Mammary epithelial cell (primary cell): ENCODE measurements at regions not wholly inside any gene's neighbourhood (a gene's known extent, or its start where the extent isn't known, plus 50 kb on each side); places are given as distances from the start of the nearest gene placed in this dataset.

Source experiments
- EZH2 ChIP-seq: IDR thresholded peaks from 2 replicates; pipeline ENCODE4 v1.6.1; 2012; ENCODE audit warnings: low read length, inconsistent platforms, borderline replicate concordance
- TF ChIP-seq, protein P1 (sequence below), 2 donors: IDR thresholded peaks in 1 of 2; conservative IDR thresholded peaks in 1 of 2; 2 replicates each; pipeline ENCODE4 v1.5.1; 2011 to 2012; ENCODE audit warnings: inconsistent platforms in 2 of 2, low read length in 2 of 2, mild to moderate bottlenecking in 2 of 2, control low read depth in 1 of 2, low read depth in 1 of 2; ENCODE audit not compliant: insufficient read depth in 1 of 2; ENCODE audit errors: extremely low read depth in 1 of 2

GRCh38 chr6:105902401-105903031 lies 183.6 kb upstream of the PRDM1 start:
- TF ChIP-seq, protein P1, sequence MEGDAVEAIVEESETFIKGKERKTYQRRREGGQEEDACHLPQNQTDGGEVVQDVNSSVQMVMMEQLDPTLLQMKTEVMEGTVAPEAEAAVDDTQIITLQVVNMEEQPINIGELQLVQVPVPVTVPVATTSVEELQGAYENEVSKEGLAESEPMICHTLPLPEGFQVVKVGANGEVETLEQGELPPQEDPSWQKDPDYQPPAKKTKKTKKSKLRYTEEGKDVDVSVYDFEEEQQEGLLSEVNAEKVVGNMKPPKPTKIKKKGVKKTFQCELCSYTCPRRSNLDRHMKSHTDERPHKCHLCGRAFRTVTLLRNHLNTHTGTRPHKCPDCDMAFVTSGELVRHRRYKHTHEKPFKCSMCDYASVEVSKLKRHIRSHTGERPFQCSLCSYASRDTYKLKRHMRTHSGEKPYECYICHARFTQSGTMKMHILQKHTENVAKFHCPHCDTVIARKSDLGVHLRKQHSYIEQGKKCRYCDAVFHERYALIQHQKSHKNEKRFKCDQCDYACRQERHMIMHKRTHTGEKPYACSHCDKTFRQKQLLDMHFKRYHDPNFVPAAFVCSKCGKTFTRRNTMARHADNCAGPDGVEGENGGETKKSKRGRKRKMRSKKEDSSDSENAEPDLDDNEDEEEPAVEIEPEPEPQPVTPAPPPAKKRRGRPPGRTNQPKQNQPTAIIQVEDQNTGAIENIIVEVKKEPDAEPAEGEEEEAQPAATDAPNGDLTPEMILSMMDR (conservative IDR thresholded peaks at IDR 0.05 in 1 of 2, IDR thresholded peaks at IDR 0.05 in 1 of 2; ENCODE audit: extremely low read depth in 1 of 2, insufficient read depth in 1 of 2, low read depth in 1 of 2, low read length in 2 of 2): no peak
- TF ChIP-seq EZH2: no peak
